ENCODE measurements at regions not wholly inside any gene's neighbourhood (a gene's known extent, or its start where the extent isn't known, plus 50 kb on each side); places are given as distances from the start of the nearest gene placed in this dataset.

GRCh38 chr13:74533226-74533625 is 399.0 kb upstream of the KLF12 start (continued):
- TF ChIP-seq ZNF800 (CRISPR knock-in tag; IDR thresholded peaks at IDR 0.05) (no peak), ZNF563 (CRISPR knock-in tag; IDR thresholded peaks at IDR 0.05) (no peak), ZNF652 (CRISPR knock-in tag; IDR thresholded peaks at IDR 0.05; ENCODE audit: borderline replicate concordance, low read depth) (no peak), GABPA (IDR thresholded peaks at IDR 0.05; ENCODE audit: low read depth, low read length) (no peak), GABPA (CRISPR knock-in tag; IDR thresholded peaks at IDR 0.05; ENCODE audit: low read depth) (no peak), NFE2 (CRISPR knock-in tag; IDR thresholded peaks at IDR 0.05) (no peak)

- intact Hi-C loops (cut with micrococcal nuclease; ENCODE audit: unreplicated experiment), result no loop called here
- in situ Hi-C loops (cut with HindIII; ENCODE audit: extremely low pct_ligation_motif_present, low pct_unique_long_range_greater_than_20kb), result no loop called here
- H3K9ac ChIP-seq (ENCODE audit: insufficient read depth, low read depth, low read length), result no peak overlapping the region
- no peaks in the 10 kb centered on the region for H3K4me1 ChIP-seq (ENCODE audit: insufficient read depth, low read length)
- no peak overlapping the region for H3K27ac ChIP-seq (ENCODE audit: extremely low read length, insufficient read depth, low read length)
- no peaks in the 10 kb centered on the region for H3K9me3 ChIP-seq (ENCODE audit: low read length)
- FAIRE-seq, result no peak
- no peak overlapping the region for H3K4me3 ChIP-seq (replicated peaks in 1 of 3; ENCODE audit: insufficient read depth in 1 of 3, low read depth in 2 of 3, low read length in 3 of 3)
- no peaks in the 10 kb centered on the region for H4K20me1 ChIP-seq (ENCODE audit: insufficient read depth, low read length)
- WGBS (ENCODE audit: low lambda C conversion rate), result 3% methylated on average over 1 of the region's 1 CpG
- no peaks in the 10 kb centered on the region for H3K79me2 ChIP-seq (ENCODE audit: insufficient read depth, low read length)
- ATAC-seq, result no peak
- no peaks in the 10 kb centered on the region for H3K27me3 ChIP-seq (ENCODE audit: control insufficient read depth in 1 of 2, insufficient read depth in 2 of 2, low read length in 2 of 2)
- no peak overlapping the region for H2AFZ ChIP-seq (ENCODE audit: low read length)
- CTCF ChIA-PET (ENCODE audit: low intra/inter-chr PET ratio, low total read pairs), result no interaction called here
- H3K36me3 ChIP-seq (replicated peaks in 1 of 2; ENCODE audit: control insufficient read depth in 1 of 2, insufficient read depth in 2 of 2, low read length in 2 of 2), result no peaks in the 10 kb centered on the region
- DNase-seq (ENCODE audit: low spot score), result no peak
- POLR2A ChIA-PET, result no interaction called here
- no TSS peak for BruUV-seq (replicated peaks)
- H3K4me2 ChIP-seq (ENCODE audit: low read depth, low read length), result no peak overlapping the region
- no peak for TF ChIP-seq GLI4 (CRISPR knock-in tag; IDR thresholded peaks at IDR 0.05; ENCODE audit: borderline replicate concordance)
- no peak for TF ChIP-seq NR2C2 (CRISPR knock-in tag; IDR thresholded peaks at IDR 0.05; ENCODE audit: borderline replicate concordance)
- TF ChIP-seq ZNF280D (CRISPR knock-in tag; IDR thresholded peaks at IDR 0.05), result no peak
- TF ChIP-seq YEATS2 (CRISPR knock-in tag; IDR thresholded peaks at IDR 0.05; ENCODE audit: borderline replicate concordance), result no peak
- TF ChIP-seq ZNF512 (CRISPR knock-in tag; IDR thresholded peaks at IDR 0.05), result no peak
- TF ChIP-seq ZNF251 (CRISPR knock-in tag; IDR thresholded peaks at IDR 0.05), result no peak
- no peak for TF ChIP-seq E2F1 (CRISPR knock-in tag; IDR thresholded peaks at IDR 0.05)
- TF ChIP-seq CCAR2 (optimal IDR thresholded peaks at IDR 0.05; ENCODE audit: low read depth, low read length), result no peak
- TF ChIP-seq SSRP1 (CRISPR knock-in tag; IDR thresholded peaks at IDR 0.05), result no peak
- no peak for TF ChIP-seq ZGPAT (CRISPR knock-in tag; IDR thresholded peaks at IDR 0.05)
Observed at GRCh38 chr13:74530011-74530410, 395.8 kb upstream of the KLF12 start.
